Chondrocyte (in vitro differentiated cells): ENCODE measurements at regions not wholly inside any gene's neighbourhood (a gene's known extent, or its start where the extent isn't known, plus 50 kb on each side); places are given as distances from the start of the nearest gene placed in this dataset.

Experiments used
- DNase-seq: peaks from one replicate; pipeline ENCODE4 v3.0.0; 2021; ENCODE audit warnings: mixed read lengths, low spot score
- H3K27ac Mint-ChIP-seq: one replicate; pipeline ENCODE4 v1.8.0; 2021; ENCODE audit warnings: mild to moderate bottlenecking, moderate library complexity, mixed read lengths; ENCODE audit not compliant: unreplicated experiment
- H3K27me3 Mint-ChIP-seq: 2 replicates; pipeline ENCODE4 v1.8.0; 2021; ENCODE audit warnings: low read depth, mixed read lengths
- H3K36me3 Mint-ChIP-seq: 2 replicates; pipeline ENCODE4 v1.8.0; 2021; ENCODE audit warnings: low read depth, mixed read lengths
- H3K4me1 Mint-ChIP-seq: 2 replicates; pipeline ENCODE4 v1.8.0; 2021; ENCODE audit warnings: low read depth, mild to moderate bottlenecking, mixed read lengths
- H3K4me3 Mint-ChIP-seq: one replicate; pipeline ENCODE4 v1.8.0; 2021; ENCODE audit warnings: mild to moderate bottlenecking, moderate library complexity, mixed read lengths; ENCODE audit not compliant: unreplicated experiment
- H3K9me3 Mint-ChIP-seq: 2 replicates; pipeline ENCODE4 v1.8.0; 2021; ENCODE audit warnings: low read depth, mixed read lengths
- CTCF ChIP-seq: fragments of 200-600 bp; sonication (generic); IDR thresholded peaks from 2 replicates; pipeline ENCODE4 v1.5.0; 2021; ENCODE audit warnings: antibody characterized with exemption, mild to moderate bottlenecking, moderate library complexity

GRCh38 chr6:85195243-85195642 is 254.6 kb upstream of the NT5E start:
- Mint-ChIP-seq H3K27ac (no peak overlapping the region), H3K9me3 (peaks cover 8% of the 10 kb centered on the region), H3K36me3 (no peaks in the 10 kb centered on the region), H3K27me3 (peaks cover 4% of the 10 kb centered on the region), H3K4me1 (peaks cover 5% of the 10 kb centered on the region), H3K4me3 (no peak overlapping the region)
- TF ChIP-seq CTCF = no peak
- no peak for DNase-seq

- no peak overlapping the region for H3K27ac Mint-ChIP-seq
- no peak overlapping the region for H3K4me3 Mint-ChIP-seq
- no peak for TF ChIP-seq CTCF
- no peaks in the 10 kb centered on the region for H3K36me3 Mint-ChIP-seq
- H3K9me3 Mint-ChIP-seq = peaks cover 16% of the 10 kb centered on the region
- H3K27me3 Mint-ChIP-seq = peaks cover 4% of the 10 kb centered on the region
- peak; percentile 32 for DNase-seq
- peaks cover 5% of the 10 kb centered on the region for H3K4me1 Mint-ChIP-seq
Measured at GRCh38 chr6:85193339-85193738, 256.5 kb upstream of the NT5E start.

- no peak for TF ChIP-seq CTCF
- Mint-ChIP-seq H3K4me1 (peaks cover 5% of the 10 kb centered on the region), H3K36me3 (no peaks in the 10 kb centered on the region), H3K27me3 (peaks cover 1% of the 10 kb centered on the region), H3K27ac (no peak overlapping the region), H3K4me3 (no peak overlapping the region), H3K9me3 (peaks cover 16% of the 10 kb centered on the region)
- DNase-seq = no peak
Measured at GRCh38 chr6:85192596-85192995, 257.3 kb upstream of the NT5E start.

- peaks cover 16% of the 10 kb centered on the region for H3K9me3 Mint-ChIP-seq
- H3K36me3 Mint-ChIP-seq = no peaks in the 10 kb centered on the region
- no peak overlapping the region for H3K4me3 Mint-ChIP-seq
Measured at GRCh38 chr6:85192186-85192585, 257.7 kb upstream of the NT5E start.

GRCh38 chr6:85191656-85192055 is 258.2 kb upstream of the NT5E start:
- Mint-ChIP-seq H3K36me3 (no peaks in the 10 kb centered on the region), H3K9me3 (peaks cover 16% of the 10 kb centered on the region), H3K27ac (no peak overlapping the region), H3K27me3 (peaks cover 1% of the 10 kb centered on the region), H3K4me3 (no peak overlapping the region), H3K4me1 (peaks cover 6% of the 10 kb centered on the region)
- no peak for TF ChIP-seq CTCF
- no peak for DNase-seq

More at GRCh38 chr6:85192186-85192585, 257.7 kb upstream of the NT5E start:
- peaks cover 5% of the 10 kb centered on the region for H3K4me1 Mint-ChIP-seq
- no peak for TF ChIP-seq CTCF
- H3K27ac Mint-ChIP-seq = no peak overlapping the region
- H3K27me3 Mint-ChIP-seq = peaks cover 1% of the 10 kb centered on the region
- DNase-seq = no peak
